NK-92 (cell line): ENCODE measurements at regions not wholly inside any gene's neighbourhood (a gene's known extent, or its start where the extent isn't known, plus 50 kb on each side); places are given as distances from the start of the nearest gene placed in this dataset.

ENCODE experiments used
- DNase-seq: peaks from one replicate; lab custom pipeline; 2025; ENCODE audit not compliant: unreplicated experiment; lab: John Stamatoyannopoulos, UW

DNA sequence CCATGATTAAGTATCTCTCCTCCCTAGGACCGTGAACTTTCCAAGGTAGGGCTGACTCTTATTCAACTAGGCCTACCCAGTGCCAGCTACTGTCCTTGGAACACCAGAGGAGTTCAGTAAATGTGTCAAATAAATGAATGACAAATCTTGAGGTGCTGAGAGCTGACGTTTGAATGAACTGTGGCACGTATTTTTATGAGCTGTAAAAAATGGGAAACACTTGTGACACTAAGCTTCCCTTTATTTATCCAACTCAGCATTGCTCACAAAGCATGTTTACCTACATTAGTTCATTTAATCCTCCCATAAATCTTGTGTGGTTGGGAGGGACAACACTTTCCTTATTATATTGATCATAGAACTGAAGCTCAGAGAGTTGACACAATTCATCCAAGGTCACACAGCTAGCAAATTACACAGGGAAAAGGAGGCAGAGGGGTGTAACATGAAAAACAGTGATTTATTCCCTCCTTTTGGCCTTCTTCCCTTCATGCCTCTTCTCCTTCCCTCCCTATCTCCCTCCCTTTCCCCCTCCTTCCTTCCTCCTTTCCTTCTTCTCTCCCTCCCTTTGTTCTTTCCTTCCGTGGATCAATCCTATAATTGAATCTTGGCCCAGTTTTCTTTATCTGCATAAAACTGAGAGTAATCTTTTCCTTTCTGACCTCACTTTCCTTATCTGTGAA, 412.6 kb downstream of the DMRT2 start:
- DNase-seq, result no peak

- DNase-seq, result no peak
Observed at GRCh38 chr9:1469996-1470395, 419.8 kb downstream of the DMRT2 start.

- no peak for DNase-seq
Observed at GRCh38 chr9:1473956-1474634, 423.9 kb downstream of the DMRT2 start.

GRCh38 chr9:1474671-1475070, 424.5 kb downstream of the DMRT2 start:
- no peak for DNase-seq

DNA sequence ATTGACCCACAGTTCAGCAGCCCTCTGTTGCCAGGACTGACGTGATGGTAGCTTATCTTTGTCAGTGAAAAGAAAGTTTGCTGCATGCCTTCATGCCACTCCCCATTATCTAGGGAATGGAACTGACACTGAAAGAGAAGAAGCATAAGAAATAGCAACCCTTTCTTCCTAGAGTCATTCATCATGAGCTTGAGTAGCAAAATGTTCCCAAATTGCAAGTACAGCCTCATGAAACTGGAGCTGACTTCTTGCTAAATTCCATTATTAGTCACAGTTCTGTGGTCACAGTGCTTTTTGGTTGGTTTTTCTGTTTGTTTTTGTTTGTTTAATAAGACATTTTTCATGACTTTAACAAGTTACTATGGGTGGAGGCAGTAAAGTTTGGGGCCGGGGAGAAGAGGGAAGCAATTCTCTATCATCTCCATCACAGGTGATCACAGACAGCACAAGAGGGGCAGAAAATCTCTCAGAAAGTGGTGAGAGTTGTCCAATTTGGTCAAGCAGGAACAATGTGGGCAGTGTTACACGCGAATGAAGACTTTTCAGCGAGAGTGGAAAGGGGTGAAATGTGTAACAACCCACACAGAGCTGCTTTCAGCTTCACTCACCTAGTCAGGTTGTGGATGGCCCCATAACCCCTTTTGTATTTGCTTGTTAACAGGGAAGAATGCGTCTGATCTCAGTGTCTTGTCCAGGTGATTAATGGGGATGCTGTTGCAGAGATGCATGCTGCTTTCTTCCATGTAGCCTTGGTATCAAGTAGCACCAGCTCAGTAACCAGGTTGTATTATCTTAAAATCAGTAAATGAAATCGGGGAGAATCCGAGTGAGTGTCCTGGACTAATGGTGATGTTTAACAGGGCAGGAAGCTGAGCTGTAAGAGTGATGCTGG, 440.4 kb downstream of the DMRT2 start:
- no peak for DNase-seq

- no peak for DNase-seq
Observed at GRCh38 chr9:1492156-1492555, 442.0 kb downstream of the DMRT2 start.

DNA sequence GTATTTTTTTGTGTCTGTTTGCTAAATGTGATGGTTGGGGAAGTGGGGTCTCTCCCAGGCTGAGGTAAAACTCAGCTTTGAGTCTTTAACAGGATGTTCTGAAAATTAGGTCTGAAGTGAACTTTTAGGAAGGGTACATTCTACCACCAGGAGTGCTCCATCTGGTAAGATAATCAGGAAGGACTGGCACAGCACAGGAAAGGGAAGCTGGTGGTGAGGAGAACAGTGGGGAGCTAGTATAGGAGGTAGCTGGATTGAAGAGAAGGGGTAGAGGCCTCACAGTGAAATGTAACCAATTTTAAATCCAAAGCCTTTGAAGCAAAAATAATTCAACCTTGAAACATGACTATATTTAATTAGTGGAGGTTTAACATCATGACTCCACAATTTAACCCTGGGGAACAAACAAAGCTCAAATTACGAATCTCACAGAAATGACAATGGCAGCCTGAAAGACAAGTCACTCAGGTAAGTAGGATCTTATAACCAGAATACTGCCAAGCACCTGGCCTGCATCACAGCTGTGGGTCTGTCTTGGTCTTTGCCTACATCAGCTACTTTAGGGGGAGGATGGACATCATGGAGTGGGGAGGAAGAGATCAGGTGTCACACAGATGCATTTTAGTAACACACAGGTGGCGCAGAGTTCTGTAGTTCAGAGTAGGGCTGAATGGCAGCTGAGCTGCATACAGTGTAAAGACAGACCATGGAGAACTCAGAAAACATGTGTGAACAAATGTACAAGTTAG, 445.3 kb downstream of the DMRT2 start:
- DNase-seq, result no peak

DNA sequence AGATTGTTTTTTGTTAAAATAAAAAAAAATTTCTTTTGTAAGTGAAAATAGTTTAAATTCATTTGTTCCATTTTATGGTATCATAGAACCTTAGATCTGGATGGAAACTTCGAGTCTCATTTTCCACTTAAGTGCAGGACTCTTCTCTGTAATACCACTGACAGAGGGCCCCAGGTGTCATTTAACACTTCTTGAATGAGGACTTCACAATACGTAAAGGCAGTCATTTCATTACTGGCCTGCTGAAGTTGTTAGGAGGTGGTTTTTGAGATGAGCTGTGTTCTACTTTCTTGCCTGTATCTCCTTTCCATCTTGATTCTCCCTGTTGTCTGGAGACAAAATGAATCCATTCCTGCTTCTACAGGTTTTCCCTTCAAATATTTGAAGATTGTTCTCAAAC, 455.3 kb downstream of the DMRT2 start:
- no peak for DNase-seq

DNA sequence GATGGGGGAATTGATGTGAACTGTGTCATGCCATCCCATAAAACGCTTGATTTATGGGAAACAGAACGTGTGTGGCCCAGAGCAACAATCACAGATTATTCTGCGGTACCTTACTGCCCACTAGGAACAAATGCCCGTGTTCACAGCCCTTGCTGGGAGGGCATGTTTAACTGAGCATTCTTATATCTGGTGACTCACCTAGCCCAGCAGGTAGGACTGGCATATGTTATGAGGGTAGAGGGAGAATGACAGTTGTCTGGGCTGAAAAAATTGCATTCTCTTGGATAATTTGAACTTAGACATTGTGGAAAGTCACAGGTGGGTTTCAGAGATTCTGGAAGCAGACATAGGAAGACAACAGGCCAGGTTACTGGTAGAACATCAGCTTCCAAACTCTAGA, 460.6 kb downstream of the DMRT2 start:
- no peak for DNase-seq

GRCh38 chr9:1513105-1513504, 462.9 kb downstream of the DMRT2 start:
- no peak for DNase-seq

- DNase-seq, result no peak
Observed at GRCh38 chr9:1514250-1514649, 464.1 kb downstream of the DMRT2 start.

- no peak for DNase-seq
Observed at GRCh38 chr9:1514776-1515363, 464.7 kb downstream of the DMRT2 start.

- DNase-seq, result no peak
Observed at GRCh38 chr9:1515557-1515956, 465.4 kb downstream of the DMRT2 start.

DNA sequence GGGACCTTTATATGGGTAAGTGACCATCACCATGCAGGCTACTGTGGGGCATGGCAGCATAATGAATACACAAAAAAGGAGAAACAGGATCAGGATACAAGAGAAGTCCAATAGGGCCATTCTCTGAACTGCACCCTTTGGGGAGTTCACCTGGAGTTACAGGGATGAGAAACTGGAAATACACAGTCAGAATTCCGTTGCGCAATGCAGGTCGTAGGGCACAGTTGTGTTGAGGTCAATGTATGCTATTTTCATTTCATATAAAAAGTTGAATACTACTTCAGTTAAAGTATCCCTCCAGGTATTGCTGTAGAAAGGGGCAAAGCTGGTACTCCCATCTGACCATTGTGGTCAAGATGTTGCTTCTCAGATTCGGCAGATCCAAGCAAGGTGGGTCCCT, 471.4 kb downstream of the DMRT2 start:
- DNase-seq, result no peak

GRCh38 chr9:1522219-1522767, 472.1 kb downstream of the DMRT2 start:
- DNase-seq, result no peak

- DNase-seq, result no peak
Observed at GRCh38 chr9:1528456-1528855, 478.3 kb downstream of the DMRT2 start.

DNA sequence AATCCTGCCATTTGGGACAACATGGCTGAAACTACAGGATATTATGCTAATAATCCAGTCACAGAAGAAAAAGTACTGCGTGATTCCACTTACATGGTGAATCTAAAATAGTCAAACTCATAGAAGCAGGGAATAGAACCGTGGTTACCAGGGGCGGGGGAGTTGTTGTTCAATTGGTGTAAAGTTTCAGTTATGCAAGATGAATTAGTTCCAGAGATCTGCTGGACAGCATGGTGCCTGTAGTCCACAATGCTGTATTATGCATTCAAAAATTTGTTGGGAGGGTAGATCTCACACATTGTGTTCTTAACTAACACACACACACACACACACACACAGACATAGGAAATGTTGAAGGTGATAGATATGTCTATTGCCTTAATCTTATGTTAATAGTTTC, 480.5 kb downstream of the DMRT2 start:
- no peak for DNase-seq

DNA sequence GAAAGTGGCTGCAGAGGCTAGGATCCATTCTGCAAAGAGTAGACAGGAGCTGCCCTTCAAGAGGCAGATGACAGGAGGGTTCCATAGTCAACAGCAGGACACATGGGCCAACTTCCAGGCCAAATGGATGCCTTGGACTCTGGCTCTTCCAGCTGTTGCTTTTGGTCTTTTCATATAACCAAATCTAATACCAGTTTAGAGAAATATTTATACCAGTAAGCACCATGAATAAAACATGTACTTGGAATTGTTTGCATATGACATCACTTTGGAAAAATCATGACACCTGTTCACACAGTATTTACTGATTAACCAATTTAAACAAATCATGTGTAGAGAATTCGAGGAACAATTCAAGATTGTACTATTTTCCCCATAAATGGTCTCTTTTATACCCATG, 481.3 kb downstream of the DMRT2 start:
- no peak for DNase-seq

DNA sequence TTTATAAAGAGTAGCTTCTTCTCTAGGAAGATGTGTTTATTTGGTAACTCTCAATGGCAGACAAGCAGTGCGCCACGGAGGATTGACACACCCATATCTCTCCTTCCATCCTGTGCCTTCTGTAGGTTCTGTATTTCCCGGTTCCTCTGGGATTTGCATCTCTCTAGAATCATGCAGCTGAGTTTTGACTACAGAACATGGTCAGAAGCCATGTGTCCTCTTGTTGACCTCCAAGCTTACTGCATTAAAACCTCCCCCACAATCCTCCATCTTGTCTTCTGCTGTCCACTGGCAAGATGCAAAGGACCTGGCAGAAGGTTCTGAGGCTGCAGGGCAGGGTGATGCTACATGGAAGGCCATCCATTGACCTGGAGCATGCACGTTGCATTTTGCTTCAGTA, 482.0 kb downstream of the DMRT2 start:
- no peak for DNase-seq

DNA sequence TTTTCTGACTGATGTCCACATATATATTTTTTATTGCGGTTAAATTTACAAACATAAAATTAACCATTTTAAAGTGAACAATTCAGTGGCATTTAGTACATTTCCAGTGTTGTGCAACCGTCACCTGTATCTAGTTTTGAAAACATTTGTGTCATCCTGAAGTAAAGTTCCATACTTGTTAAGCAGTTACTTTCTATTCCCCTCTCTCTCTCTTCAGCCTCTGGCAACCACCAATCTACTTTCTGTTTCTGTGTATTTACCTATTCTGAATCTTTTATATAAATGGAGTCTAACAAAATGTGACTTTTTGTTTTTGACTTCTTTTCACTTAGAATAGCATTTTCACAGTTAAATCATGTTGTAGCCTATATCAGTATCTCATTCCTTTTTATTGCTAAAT, 480.1 kb upstream of the SMARCA2 start:
- no peak for DNase-seq

DNA sequence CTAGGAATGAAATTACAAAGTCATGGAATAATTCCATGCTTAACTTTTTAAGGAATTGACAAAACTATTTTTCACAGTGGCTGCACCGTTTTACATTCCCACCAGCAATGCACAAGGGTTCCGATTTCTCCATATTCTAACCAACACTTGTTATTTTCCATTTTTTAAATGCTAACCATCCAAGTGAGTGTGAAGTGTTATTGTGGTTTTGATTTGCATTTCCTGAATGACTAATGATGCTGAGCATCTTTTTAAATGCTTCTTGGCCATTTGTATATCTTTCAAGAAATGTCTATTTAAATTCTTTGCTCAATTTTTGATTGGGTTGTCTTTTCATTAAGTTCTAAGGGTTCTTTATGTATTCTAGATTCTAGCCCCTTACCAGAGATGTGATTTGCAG, 479.5 kb upstream of the SMARCA2 start:
- no peak for DNase-seq
